ENCODE measurements at regions not wholly inside any gene's neighbourhood (a gene's known extent, or its start where the extent isn't known, plus 50 kb on each side); places are given as distances from the start of the nearest gene placed in this dataset.
"Not testable (repeated sequence)": the region's sequence is repeated elsewhere in the genome, so short reads cannot be mapped to it uniquely, and the experiment has no call there.

GRCh38 chr9:41033360-41033759, 95.1 kb downstream of the FOXD4L6 start:
- TF ChIP-seq, protein P1, sequence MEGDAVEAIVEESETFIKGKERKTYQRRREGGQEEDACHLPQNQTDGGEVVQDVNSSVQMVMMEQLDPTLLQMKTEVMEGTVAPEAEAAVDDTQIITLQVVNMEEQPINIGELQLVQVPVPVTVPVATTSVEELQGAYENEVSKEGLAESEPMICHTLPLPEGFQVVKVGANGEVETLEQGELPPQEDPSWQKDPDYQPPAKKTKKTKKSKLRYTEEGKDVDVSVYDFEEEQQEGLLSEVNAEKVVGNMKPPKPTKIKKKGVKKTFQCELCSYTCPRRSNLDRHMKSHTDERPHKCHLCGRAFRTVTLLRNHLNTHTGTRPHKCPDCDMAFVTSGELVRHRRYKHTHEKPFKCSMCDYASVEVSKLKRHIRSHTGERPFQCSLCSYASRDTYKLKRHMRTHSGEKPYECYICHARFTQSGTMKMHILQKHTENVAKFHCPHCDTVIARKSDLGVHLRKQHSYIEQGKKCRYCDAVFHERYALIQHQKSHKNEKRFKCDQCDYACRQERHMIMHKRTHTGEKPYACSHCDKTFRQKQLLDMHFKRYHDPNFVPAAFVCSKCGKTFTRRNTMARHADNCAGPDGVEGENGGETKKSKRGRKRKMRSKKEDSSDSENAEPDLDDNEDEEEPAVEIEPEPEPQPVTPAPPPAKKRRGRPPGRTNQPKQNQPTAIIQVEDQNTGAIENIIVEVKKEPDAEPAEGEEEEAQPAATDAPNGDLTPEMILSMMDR (IDR thresholded peaks at IDR 0.05), result not testable (repeated sequence)
- not testable (repeated sequence) for TF ChIP-seq POLR2AphosphoS5 (IDR thresholded peaks at IDR 0.05)
